GM23248 (cell line): ENCODE measurements at regions not wholly inside any gene's neighbourhood (a gene's known extent, or its start where the extent isn't known, plus 50 kb on each side); places are given as distances from the start of the nearest gene placed in this dataset.

Experiments
- DNase-seq: peaks from one replicate; pipeline ENCODE4 v3.0.0-alpha.2; 2015
- H2AFZ ChIP-seq: fragments of 200-600 bp; sonication (generic); 2 replicates; pipeline ENCODE4 v1.6.1; 2016; ENCODE audit warnings: antibody characterized with exemption
- H3F3A ChIP-seq: fragments of 200-600 bp; sonication (generic); 2 replicates; pipeline ENCODE4 v1.6.1; 2016; ENCODE audit warnings: mild to moderate bottlenecking, antibody characterized with exemption, mixed run types; ENCODE audit not compliant: insufficient read depth
- H3K27ac ChIP-seq: fragments of 200-600 bp; sonication (generic); 2 replicates; pipeline ENCODE4 v1.5.1; 2016; ENCODE audit warnings: mild to moderate bottlenecking
- H3K27me3 ChIP-seq: fragments of 200-600 bp; sonication (generic); replicated peaks from 2 replicates; pipeline ENCODE4 v1.6.1; 2016; ENCODE audit warnings: mild to moderate bottlenecking; ENCODE audit not compliant: insufficient read depth
- H3K36me3 ChIP-seq: fragments of 200-600 bp; sonication (generic); 2 replicates; pipeline ENCODE4 v1.6.1; 2016; ENCODE audit warnings: low read depth, mild to moderate bottlenecking
- H3K4me1 ChIP-seq: fragments of 200-600 bp; sonication (generic); 2 replicates; pipeline ENCODE4 v1.6.1; 2016; ENCODE audit warnings: mild to moderate bottlenecking; ENCODE audit not compliant: insufficient read depth
- H3K4me2 ChIP-seq: fragments of 200-600 bp; sonication (generic); one replicate; pipeline ENCODE4 v1.6.1; 2016; ENCODE audit warnings: mild to moderate bottlenecking; ENCODE audit not compliant: unreplicated experiment
- H3K4me3 ChIP-seq: fragments of 200-600 bp; sonication (generic); 2 replicates; pipeline ENCODE4 v1.5.1; 2016; ENCODE audit warnings: mild to moderate bottlenecking
- H3K79me2 ChIP-seq: fragments of 200-600 bp; sonication (generic); 2 replicates; pipeline ENCODE4 v1.6.1; 2016; ENCODE audit warnings: mild to moderate bottlenecking; ENCODE audit not compliant: insufficient read depth
- H3K9ac ChIP-seq: fragments of 200-600 bp; sonication (generic); 2 replicates; pipeline ENCODE4 v1.6.1; 2016; ENCODE audit warnings: mild to moderate bottlenecking
- H3K9me2 ChIP-seq: fragments of 200-600 bp; sonication (generic); 2 replicates; pipeline ENCODE4 v1.6.1; 2016; ENCODE audit warnings: mixed run types, mild to moderate bottlenecking, moderate library complexity; ENCODE audit not compliant: insufficient read depth
- H3K9me3 ChIP-seq: fragments of 200-600 bp; sonication (generic); one replicate; pipeline ENCODE4 v1.6.1; 2017; ENCODE audit warnings: low read depth
- H4K20me1 ChIP-seq: fragments of 200-600 bp; sonication (generic); 2 replicates; pipeline ENCODE4 v1.6.0; 2016; ENCODE audit not compliant: insufficient read depth
- EZH2 ChIP-seq: fragments of 200-600 bp; sonication (generic); IDR thresholded peaks from 2 replicates; pipeline ENCODE4 v1.6.1; 2018; ENCODE audit warnings: antibody characterized with exemption, mild to moderate bottlenecking; ENCODE audit not compliant: insufficient read depth, poor library complexity, severe bottlenecking
- EZH2phosphoT487 ChIP-seq: fragments of 200-600 bp; sonication (generic); IDR thresholded peaks from 2 replicates; pipeline ENCODE4 v1.6.1; 2018; ENCODE audit warnings: antibody characterized with exemption, moderate library complexity, mild to moderate bottlenecking, low read depth; ENCODE audit not compliant: insufficient read depth
- WGBS, 2 experiments: methylation state at CpG; one replicate each; pipeline ENCODE4 v1.1.6; 2015 to 2017; ENCODE audit warnings: low lambda C conversion rate in 2 of 2, low coverage in 1 of 2; ENCODE audit errors: missing lambda C conversion rate in 2 of 2; 5-methylcytosine and 5-hydroxymethylcytosine counted together
- in situ Hi-C: fragments of 300-500 bp; cut with MboI; formaldehyde crosslinking; loops from 2 replicates; pipeline ENCODE4 v1.15.0; 2020

GRCh38 chr15:57816599-57816998 lies 110.1 kb downstream of the POLR2M start:
- no peaks in the 10 kb centered on the region for H3F3A ChIP-seq
- no peak overlapping the region for H3K9ac ChIP-seq
- H3K9me3 ChIP-seq = no peaks in the 10 kb centered on the region
- in situ Hi-C loops = no loop called here
- TF ChIP-seq EZH2phosphoT487 (no peak), EZH2 (no peak)
- no peak overlapping the region for H3K4me2 ChIP-seq
- H3K36me3 ChIP-seq = no peaks in the 10 kb centered on the region
- no peaks in the 10 kb centered on the region for H4K20me1 ChIP-seq
- no peak overlapping the region for H3K4me3 ChIP-seq
- no peaks in the 10 kb centered on the region for H3K4me1 ChIP-seq
- no peaks in the 10 kb centered on the region for H3K79me2 ChIP-seq
- WGBS, 2 experiments = 49 to 57% methylated on average over 6 of the region's 6 CpGs
- H3K27ac ChIP-seq = no peak overlapping the region
- H2AFZ ChIP-seq = no peak overlapping the region
- no peaks in the 10 kb centered on the region for H3K9me2 ChIP-seq
- peaks cover 20% of the 10 kb centered on the region for H3K27me3 ChIP-seq
- no peak for DNase-seq

GRCh38 chr15:57819646-57820045 lies 113.1 kb downstream of the POLR2M start:
- no peaks in the 10 kb centered on the region for H4K20me1 ChIP-seq
- WGBS, 2 experiments = 68 to 74% methylated on average over 4 of the region's 4 CpGs
- no peaks in the 10 kb centered on the region for H3K9me2 ChIP-seq
- peaks cover 13% of the 10 kb centered on the region for H3K27me3 ChIP-seq
- H3K4me2 ChIP-seq = no peak overlapping the region
- H3K9me3 ChIP-seq = no peaks in the 10 kb centered on the region
- H2AFZ ChIP-seq = no peak overlapping the region
- no peak for TF ChIP-seq EZH2phosphoT487
- in situ Hi-C loops = no loop called here
- H3K36me3 ChIP-seq = no peaks in the 10 kb centered on the region
- DNase-seq = no peak
- no peaks in the 10 kb centered on the region for H3K79me2 ChIP-seq
- no peaks in the 10 kb centered on the region for H3F3A ChIP-seq
- no peak overlapping the region for H3K9ac ChIP-seq
- H3K4me1 ChIP-seq = no peaks in the 10 kb centered on the region
- no peak overlapping the region for H3K27ac ChIP-seq
- no peak overlapping the region for H3K4me3 ChIP-seq

- H4K20me1 ChIP-seq = no peaks in the 10 kb centered on the region
- peak; percentile 18 for DNase-seq
- H3K36me3 ChIP-seq = no peaks in the 10 kb centered on the region
- peaks cover 13% of the 10 kb centered on the region for H3K27me3 ChIP-seq
- 11 to 19% methylated on average over 2 of the region's 2 CpGs for WGBS, 2 experiments
- no peak overlapping the region for H3K27ac ChIP-seq
- no peak overlapping the region for H3K4me2 ChIP-seq
- no peak overlapping the region for H3K4me3 ChIP-seq
- H3K9me3 ChIP-seq = no peaks in the 10 kb centered on the region
- H3K4me1 ChIP-seq = no peaks in the 10 kb centered on the region
- in situ Hi-C loops = no loop called here
- H3F3A ChIP-seq = no peaks in the 10 kb centered on the region
- TF ChIP-seq EZH2 = no peak
- H3K79me2 ChIP-seq = no peaks in the 10 kb centered on the region
- H3K9ac ChIP-seq = no peak overlapping the region
- no peak overlapping the region for H2AFZ ChIP-seq
- no peaks in the 10 kb centered on the region for H3K9me2 ChIP-seq
Measured at GRCh38 chr15:57820119-57820518, 113.6 kb downstream of the POLR2M start.

- Histone ChIP-seq H2AFZ (no peak overlapping the region), H3K9me2 (no peaks in the 10 kb centered on the region), H3K27ac (no peak overlapping the region), H3K9ac (no peak overlapping the region), H3K27me3 (peaks cover 8% of the 10 kb centered on the region), H3K79me2 (no peaks in the 10 kb centered on the region), H3K4me2 (no peak overlapping the region), H3F3A (no peaks in the 10 kb centered on the region), H3K4me1 (no peaks in the 10 kb centered on the region), H4K20me1 (no peaks in the 10 kb centered on the region), H3K9me3 (no peaks in the 10 kb centered on the region), H3K4me3 (no peak overlapping the region), H3K36me3 (no peaks in the 10 kb centered on the region)
- in situ Hi-C loops = no loop called here
- 42 to 49% methylated on average over 2 of the region's 2 CpGs for whole genome bisulfite sequencing, 2 experiments
- no peak for TF ChIP-seq EZH2
- TF ChIP-seq EZH2phosphoT487 = no peak
- DNase-seq = no peak
Measured at GRCh38 chr15:57821826-57822225, 115.3 kb downstream of the POLR2M start.

- Histone ChIP-seq H3K27ac (no peak overlapping the region), H3K27me3 (peaks cover 4% of the 10 kb centered on the region; the same call in 1 of the 2 replicates), H3K9ac (no peak overlapping the region), H3K4me1 (no peaks in the 10 kb centered on the region), H3K4me2 (no peak overlapping the region), H4K20me1 (no peaks in the 10 kb centered on the region), H3K9me3 (no peaks in the 10 kb centered on the region), H3F3A (no peaks in the 10 kb centered on the region), H3K36me3 (no peaks in the 10 kb centered on the region), H3K79me2 (no peaks in the 10 kb centered on the region), H3K4me3 (no peak overlapping the region), H3K9me2 (no peaks in the 10 kb centered on the region), H2AFZ (no peak overlapping the region)
- in situ Hi-C loops = no loop called here
- TF ChIP-seq EZH2 = no peak
- no peak for TF ChIP-seq EZH2phosphoT487
- 52 to 53% methylated on average over 6 of the region's 6 CpGs for WGBS, 2 experiments
- no peak for DNase-seq
Measured at GRCh38 chr15:57823325-57823882, 116.9 kb downstream of the POLR2M start.
